Upper lobe of left lung (tissue), 4 donors: ENCODE measurements at regions not wholly inside any gene's neighbourhood (a gene's known extent, or its start where the extent isn't known, plus 50 kb on each side); places are given as distances from the start of the nearest gene placed in this dataset.

Source experiments
- CTCF ChIP-seq, 6 experiments: fragments of 450-650 bp in 4 of 6; fragments of 200-600 bp in 2 of 6; sonication (generic) in 2 of 6; IDR thresholded peaks; one replicate each; pipeline ENCODE4 v1.5.1; 2016 to 2019; ENCODE audit warnings: antibody characterized with exemption in 6 of 6
- EP300 ChIP-seq, 4 donors: sonication (generic); formaldehyde crosslinking; IDR thresholded peaks; one replicate each; pipeline ENCODE4 v1.5.1; 2017; ENCODE audit warnings: antibody characterized with exemption in 4 of 4, control low read depth in 2 of 4

GRCh38 chr14:101325319-101325718 lies 236.0 kb upstream of the DIO3 start:
- TF ChIP-seq EP300 (IDR thresholded peaks at IDR 0.05) = no peak
- no peak for TF ChIP-seq CTCF (IDR thresholded peaks at IDR 0.05)
